ENCODE measurements at regions not wholly inside any gene's neighbourhood (a gene's known extent, or its start where the extent isn't known, plus 50 kb on each side); places are given as distances from the start of the nearest gene placed in this dataset.

GRCh38 chr22:47484960-47485569 lies 722.6 kb downstream of the TBC1D22A start:
- H3K36me3 ChIP-seq: no peaks in the 10 kb centered on the region
- no peaks in the 10 kb centered on the region for H3K4me1 ChIP-seq
- H3K27me3 ChIP-seq: no peaks in the 10 kb centered on the region
- H3K9me3 ChIP-seq: no peaks in the 10 kb centered on the region
- TF ChIP-seq CTCF (IDR thresholded peaks at IDR 0.05): no peak
- no peak overlapping the region for H3K4me3 ChIP-seq
- no peak overlapping the region for H3K27ac ChIP-seq
- DNase-seq (ENCODE audit: low spot score): no peak

DNA sequence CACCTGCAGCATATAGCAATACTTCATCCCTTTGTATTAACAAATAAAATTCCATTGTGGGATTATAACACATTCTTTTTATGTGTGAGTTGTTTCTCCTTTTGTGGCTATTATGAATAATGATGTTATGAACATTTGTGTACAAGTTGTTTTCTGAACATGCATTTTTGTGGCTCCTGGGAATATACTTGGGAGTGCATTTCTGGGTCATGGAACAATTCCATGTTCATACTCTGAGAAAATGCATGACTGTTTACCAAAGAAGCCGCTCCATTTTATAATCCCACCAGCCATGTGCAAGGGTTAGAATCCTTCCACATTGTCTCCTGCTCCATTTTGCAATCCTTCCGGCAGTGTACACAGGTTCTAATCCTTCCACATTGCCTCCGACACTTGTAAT lies 713.8 kb downstream of the TBC1D22A start:
- TF ChIP-seq CTCF (IDR thresholded peaks at IDR 0.05): no peak
- Histone ChIP-seq H3K9me3 (no peaks in the 10 kb centered on the region), H3K4me3 (no peak overlapping the region), H3K4me1 (no peaks in the 10 kb centered on the region), H3K27me3 (no peaks in the 10 kb centered on the region), H3K36me3 (no peaks in the 10 kb centered on the region), H3K27ac (no peak overlapping the region)
- no peak for DNase-seq (ENCODE audit: low spot score)

DNA sequence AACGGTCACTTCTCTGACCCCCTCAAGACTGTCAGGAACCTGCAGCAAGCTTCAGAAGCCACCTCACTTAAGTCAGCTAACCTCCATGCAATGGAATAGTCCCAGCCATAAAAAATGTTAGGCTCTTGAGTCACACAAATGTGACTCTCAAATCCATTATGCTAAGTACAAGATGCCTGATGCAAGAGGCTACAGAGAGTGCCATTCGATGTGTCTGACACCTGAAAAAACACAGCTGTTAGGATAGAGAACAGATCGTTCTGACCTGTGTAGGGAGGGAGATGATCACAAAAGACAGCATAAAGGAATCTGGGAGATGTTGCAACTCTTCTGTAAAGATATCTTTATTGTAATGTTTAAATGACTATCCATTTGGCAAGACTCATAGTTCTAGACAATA lies 712.4 kb downstream of the TBC1D22A start:
- Histone ChIP-seq H3K36me3 (no peaks in the 10 kb centered on the region), H3K27me3 (no peaks in the 10 kb centered on the region), H3K9me3 (no peaks in the 10 kb centered on the region), H3K4me3 (no peak overlapping the region), H3K4me1 (no peaks in the 10 kb centered on the region), H3K27ac (no peak overlapping the region)
- DNase-seq (ENCODE audit: low spot score): no peak
- no peak for TF ChIP-seq CTCF (IDR thresholded peaks at IDR 0.05)

GRCh38 chr22:47474464-47474863 lies 712.0 kb downstream of the TBC1D22A start:
- no peak for TF ChIP-seq CTCF (IDR thresholded peaks at IDR 0.05)
- Histone ChIP-seq H3K27ac (no peak overlapping the region), H3K4me1 (no peaks in the 10 kb centered on the region), H3K4me3 (no peak overlapping the region), H3K27me3 (no peaks in the 10 kb centered on the region), H3K36me3 (no peaks in the 10 kb centered on the region), H3K9me3 (no peaks in the 10 kb centered on the region)
- DNase-seq (ENCODE audit: low spot score): no peak

GRCh38 chr22:47472636-47473035 lies 710.2 kb downstream of the TBC1D22A start:
- no peak for TF ChIP-seq CTCF (IDR thresholded peaks at IDR 0.05)
- Histone ChIP-seq H3K4me3 (no peak overlapping the region), H3K27ac (no peak overlapping the region), H3K27me3 (no peaks in the 10 kb centered on the region), H3K36me3 (no peaks in the 10 kb centered on the region), H3K4me1 (no peaks in the 10 kb centered on the region), H3K9me3 (peaks cover 0 to 6% of the 10 kb centered on the region in 2 donors)
- DNase-seq (ENCODE audit: low spot score): no peak

DNA sequence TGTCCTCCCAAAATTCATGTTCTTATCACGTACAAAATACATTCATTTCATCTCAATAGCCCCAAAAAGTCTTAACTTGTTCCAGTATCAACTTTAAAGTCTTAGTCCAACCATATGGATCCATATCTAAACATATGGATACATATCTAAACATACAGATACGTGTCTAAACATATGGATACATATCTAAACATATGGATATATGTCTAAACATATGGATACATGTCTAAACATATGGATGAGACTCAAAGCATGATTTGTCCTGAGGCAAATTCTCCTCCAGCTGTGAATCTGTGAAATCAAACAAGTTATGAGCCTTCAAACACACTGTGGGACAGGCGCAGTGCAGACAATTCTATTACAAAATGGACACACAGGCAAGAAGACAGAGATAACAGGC lies 709.0 kb downstream of the TBC1D22A start:
- no peak overlapping the region for H3K27ac ChIP-seq
- TF ChIP-seq CTCF (IDR thresholded peaks at IDR 0.05): no peak
- DNase-seq (ENCODE audit: low spot score): no peak
- H3K36me3 ChIP-seq: no peaks in the 10 kb centered on the region
- no peak overlapping the region for H3K4me3 ChIP-seq
- H3K27me3 ChIP-seq: no peaks in the 10 kb centered on the region
- H3K4me1 ChIP-seq: no peaks in the 10 kb centered on the region
- peaks cover 0 to 18% of the 10 kb centered on the region in 2 donors for H3K9me3 ChIP-seq

All from right atrium auricular region (tissue), 2 donors.